ENCODE measurements at regions not wholly inside any gene's neighbourhood (a gene's known extent, or its start where the extent isn't known, plus 50 kb on each side); places are given as distances from the start of the nearest gene placed in this dataset.

DNA sequence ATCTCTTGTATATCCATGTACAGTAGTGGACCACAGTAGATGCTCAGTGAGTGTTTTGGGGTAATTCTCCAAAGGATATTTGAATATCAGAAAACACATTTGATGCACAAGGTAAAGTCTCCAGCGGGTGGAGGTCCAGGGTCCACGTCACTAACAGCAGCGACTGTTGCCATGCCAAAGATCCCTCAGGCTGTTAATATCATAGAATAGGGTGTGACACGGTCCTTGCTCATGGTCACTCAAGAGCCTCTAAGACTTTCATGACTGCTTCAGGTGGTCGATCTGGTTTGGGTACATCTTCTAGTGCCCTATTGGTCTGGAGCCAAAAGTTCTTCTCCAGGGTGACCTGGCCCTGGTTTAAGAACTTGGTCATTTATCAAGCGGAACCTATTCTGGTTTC, 90.8 kb downstream of the OLIG3 start:
- TF ChIP-seq ELF4 (IDR thresholded peaks at IDR 0.05) (no peak), SP1 (IDR thresholded peaks at IDR 0.05) (no peak), LEF1 (IDR thresholded peaks at IDR 0.05; ENCODE audit: borderline replicate concordance) (no peak), BHLHE40 (IDR thresholded peaks at IDR 0.05; ENCODE audit: borderline replicate concordance) (no peak), NFRKB (IDR thresholded peaks at IDR 0.05) (no peak), TARDBP (IDR thresholded peaks at IDR 0.05) (no peak), FOXM1 (IDR thresholded peaks at IDR 0.05; ENCODE audit: borderline replicate concordance) (no peak), SUZ12 (IDR thresholded peaks at IDR 0.05) (no peak), FOXK2 (IDR thresholded peaks at IDR 0.05) (no peak)

All from HEK293T (cell line).